ENCODE measurements at regions not wholly inside any gene's neighbourhood (a gene's known extent, or its start where the extent isn't known, plus 50 kb on each side); places are given as distances from the start of the nearest gene placed in this dataset.

GRCh38 chr15:97679106-97679688 lies 281.3 kb upstream of the ARRDC4 start:
- no peak for TF ChIP-seq EP300 (IDR thresholded peaks at IDR 0.05; ENCODE audit: borderline replicate concordance)
- no peak for TF ChIP-seq CEBPB (IDR thresholded peaks at IDR 0.05)
- TF ChIP-seq YY1 (IDR thresholded peaks at IDR 0.05; ENCODE audit: low read depth) = no peak
- no peak for TF ChIP-seq REST (IDR thresholded peaks at IDR 0.05; ENCODE audit: low read depth)
- TF ChIP-seq TEAD4 (IDR thresholded peaks at IDR 0.05) = no peak
- TF ChIP-seq ZBTB7A (IDR thresholded peaks at IDR 0.05; ENCODE audit: low read depth) = no peak

GRCh38 chr15:97680606-97681220 lies 279.8 kb upstream of the ARRDC4 start:
- TF ChIP-seq CREB1 (IDR thresholded peaks at IDR 0.05; ENCODE audit: low read depth) (no peak), NFIC (IDR thresholded peaks at IDR 0.05) (no peak), USF1 (IDR thresholded peaks at IDR 0.05) (no peak)

GRCh38 chr15:97683831-97684230 lies 276.7 kb upstream of the ARRDC4 start:
- TF ChIP-seq MAX (IDR thresholded peaks at IDR 0.05) (no peak), REST (IDR thresholded peaks at IDR 0.05; ENCODE audit: low read depth) (no peak), ZBTB7A (IDR thresholded peaks at IDR 0.05; ENCODE audit: low read depth) (no peak), FOXM1 (IDR thresholded peaks at IDR 0.05; ENCODE audit: borderline replicate concordance, low read depth) (no peak), CEBPB (IDR thresholded peaks at IDR 0.05) (no peak), TEAD4 (IDR thresholded peaks at IDR 0.05) (no peak), EGR1 (IDR thresholded peaks at IDR 0.05) (no peak), RAD21 (IDR thresholded peaks at IDR 0.05; ENCODE audit: low read depth) (no peak), CREB1 (IDR thresholded peaks at IDR 0.05; ENCODE audit: low read depth) (no peak), TCF12 (IDR thresholded peaks at IDR 0.05; ENCODE audit: low read depth) (no peak), EP300 (IDR thresholded peaks at IDR 0.05; ENCODE audit: borderline replicate concordance) (no peak), TAF1 (IDR thresholded peaks at IDR 0.05; ENCODE audit: low read depth) (no peak), USF1 (IDR thresholded peaks at IDR 0.05) (no peak), YY1 (IDR thresholded peaks at IDR 0.05; ENCODE audit: low read depth) (no peak), NFIC (IDR thresholded peaks at IDR 0.05) (no peak)

GRCh38 chr15:97684249-97684648 lies 276.3 kb upstream of the ARRDC4 start:
- TF ChIP-seq TAF1 (IDR thresholded peaks at IDR 0.05; ENCODE audit: low read depth) = no peak

GRCh38 chr15:97686324-97686723 lies 274.2 kb upstream of the ARRDC4 start:
- TF ChIP-seq FOXM1 (IDR thresholded peaks at IDR 0.05; ENCODE audit: borderline replicate concordance, low read depth) (no peak), CEBPB (IDR thresholded peaks at IDR 0.05) (no peak), RAD21 (IDR thresholded peaks at IDR 0.05; ENCODE audit: low read depth) (no peak), NFIC (IDR thresholded peaks at IDR 0.05) (no peak), REST (IDR thresholded peaks at IDR 0.05; ENCODE audit: low read depth) (no peak), MAX (IDR thresholded peaks at IDR 0.05) (no peak), ZBTB7A (IDR thresholded peaks at IDR 0.05; ENCODE audit: low read depth) (no peak), EP300 (IDR thresholded peaks at IDR 0.05; ENCODE audit: borderline replicate concordance) (no peak), EGR1 (IDR thresholded peaks at IDR 0.05) (no peak), TCF12 (IDR thresholded peaks at IDR 0.05; ENCODE audit: low read depth) (no peak), TEAD4 (IDR thresholded peaks at IDR 0.05) (no peak), CREB1 (IDR thresholded peaks at IDR 0.05; ENCODE audit: low read depth) (no peak), YY1 (IDR thresholded peaks at IDR 0.05; ENCODE audit: low read depth) (no peak), USF1 (IDR thresholded peaks at IDR 0.05) (no peak), TAF1 (IDR thresholded peaks at IDR 0.05; ENCODE audit: low read depth) (no peak)
